ENCODE measurements at regions not wholly inside any gene's neighbourhood (a gene's known extent, or its start where the extent isn't known, plus 50 kb on each side); places are given as distances from the start of the nearest gene placed in this dataset.
"Not testable (repeated sequence)": the region's sequence is repeated elsewhere in the genome, so short reads cannot be mapped to it uniquely, and the experiment has no call there.

DNA sequence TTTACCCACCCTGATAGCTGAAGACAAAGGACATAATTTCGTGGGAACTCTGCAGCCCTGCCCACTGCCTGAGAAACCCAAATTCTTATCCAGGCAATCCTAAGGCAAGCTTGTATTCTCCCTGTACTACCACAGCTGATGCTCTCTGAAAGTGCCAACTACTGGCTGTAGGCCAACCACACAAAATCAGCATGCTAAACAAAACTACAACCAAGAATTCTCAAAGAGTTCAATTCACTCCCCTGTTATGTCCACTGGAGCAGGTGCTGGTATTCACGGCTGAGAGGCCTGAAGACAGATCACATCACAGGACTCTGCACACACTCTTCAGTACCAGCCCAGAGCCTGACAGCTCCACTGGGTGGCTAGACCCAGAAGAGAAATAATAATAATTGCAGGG, 375.9 kb upstream of the NDST4 start:
- no peak for DNase-seq (ENCODE audit: low read depth, low spot score)
- Histone ChIP-seq H3K9me3 (ENCODE audit: control insufficient read depth, insufficient read depth, low read length) (peaks cover 25% of the 10 kb centered on the region), H3K27me3 (ENCODE audit: control insufficient read depth, insufficient read depth, low read length) (no peaks in the 10 kb centered on the region), H3K27ac (ENCODE audit: low read depth, low read length) (no peak overlapping the region), H3K4me3 (ENCODE audit: low read depth, low read length) (no peak overlapping the region)
- TF ChIP-seq, protein P1, sequence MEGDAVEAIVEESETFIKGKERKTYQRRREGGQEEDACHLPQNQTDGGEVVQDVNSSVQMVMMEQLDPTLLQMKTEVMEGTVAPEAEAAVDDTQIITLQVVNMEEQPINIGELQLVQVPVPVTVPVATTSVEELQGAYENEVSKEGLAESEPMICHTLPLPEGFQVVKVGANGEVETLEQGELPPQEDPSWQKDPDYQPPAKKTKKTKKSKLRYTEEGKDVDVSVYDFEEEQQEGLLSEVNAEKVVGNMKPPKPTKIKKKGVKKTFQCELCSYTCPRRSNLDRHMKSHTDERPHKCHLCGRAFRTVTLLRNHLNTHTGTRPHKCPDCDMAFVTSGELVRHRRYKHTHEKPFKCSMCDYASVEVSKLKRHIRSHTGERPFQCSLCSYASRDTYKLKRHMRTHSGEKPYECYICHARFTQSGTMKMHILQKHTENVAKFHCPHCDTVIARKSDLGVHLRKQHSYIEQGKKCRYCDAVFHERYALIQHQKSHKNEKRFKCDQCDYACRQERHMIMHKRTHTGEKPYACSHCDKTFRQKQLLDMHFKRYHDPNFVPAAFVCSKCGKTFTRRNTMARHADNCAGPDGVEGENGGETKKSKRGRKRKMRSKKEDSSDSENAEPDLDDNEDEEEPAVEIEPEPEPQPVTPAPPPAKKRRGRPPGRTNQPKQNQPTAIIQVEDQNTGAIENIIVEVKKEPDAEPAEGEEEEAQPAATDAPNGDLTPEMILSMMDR (IDR thresholded peaks at IDR 0.05; ENCODE audit: low read depth, low read length) = no peak
- ChIA-PET POLR2A (no interaction called here), CTCF (no interaction called here)

DNA sequence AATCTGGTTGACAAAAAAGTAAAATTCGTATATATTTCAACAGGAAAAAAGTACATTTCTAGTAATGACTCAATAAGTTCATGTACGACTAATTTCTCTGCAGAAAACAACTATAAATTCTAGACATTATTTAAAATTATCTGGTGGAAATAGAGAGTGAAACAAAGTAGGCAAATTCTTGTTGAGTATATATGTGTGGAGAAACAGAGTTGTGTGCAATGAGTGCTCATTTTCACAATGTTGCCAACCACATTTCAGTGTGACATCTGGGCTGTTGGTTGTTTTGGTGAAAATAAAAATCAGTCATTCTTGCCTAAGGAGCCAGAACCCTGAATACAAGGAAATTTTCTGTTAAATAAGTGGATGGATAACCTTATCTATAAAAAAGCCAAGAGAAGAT, 372.0 kb upstream of the NDST4 start:
- peaks cover 23% of the 10 kb centered on the region; the same call in 1 of the 2 replicates for H3K9me3 ChIP-seq (ENCODE audit: control insufficient read depth, insufficient read depth, low read length)
- H3K27ac ChIP-seq (ENCODE audit: low read depth, low read length) = no peak overlapping the region
- ChIA-PET POLR2A (no interaction called here), CTCF (no interaction called here)
- H3K4me3 ChIP-seq (ENCODE audit: low read depth, low read length) = no peak overlapping the region
- TF ChIP-seq, protein P1 (IDR thresholded peaks at IDR 0.05; ENCODE audit: low read depth, low read length) = no peak
- no peaks in the 10 kb centered on the region for H3K27me3 ChIP-seq (ENCODE audit: control insufficient read depth, insufficient read depth, low read length)
- no peak for DNase-seq (ENCODE audit: low read depth, low spot score)

DNA sequence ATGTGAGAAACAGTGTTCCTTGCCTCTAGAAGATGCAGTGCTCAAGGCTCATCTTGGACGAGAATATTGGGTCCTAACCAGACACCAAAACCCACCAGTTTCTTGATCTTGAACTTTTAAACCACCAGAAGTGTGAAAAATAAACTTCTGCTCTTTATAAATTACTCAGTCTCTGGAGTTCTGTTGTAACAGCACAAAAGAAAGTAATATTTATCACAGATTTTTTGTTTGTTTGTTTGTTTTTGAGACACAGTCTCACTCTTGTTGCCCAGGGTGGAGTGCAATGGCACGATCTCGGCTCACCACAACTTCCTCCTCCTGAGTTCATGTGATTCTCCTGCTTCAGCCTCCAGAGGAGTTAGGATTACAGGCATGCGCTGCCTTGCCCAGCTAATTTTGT, 371.1 kb upstream of the NDST4 start:
- Histone ChIP-seq H3K27me3 (ENCODE audit: control insufficient read depth, insufficient read depth, low read length) (no peaks in the 10 kb centered on the region), H3K9me3 (ENCODE audit: control insufficient read depth, insufficient read depth, low read length) (peaks cover 22% of the 10 kb centered on the region; the same call in 1 of the 2 replicates), H3K4me3 (ENCODE audit: low read depth, low read length) (no peak overlapping the region), H3K27ac (ENCODE audit: low read depth, low read length) (no peak overlapping the region)
- CTCF ChIA-PET = no interaction called here
- POLR2A ChIA-PET = no interaction called here
- TF ChIP-seq, protein P1 (IDR thresholded peaks at IDR 0.05; ENCODE audit: low read depth, low read length) = no peak
- DNase-seq (ENCODE audit: low read depth, low spot score) = no peak

DNA sequence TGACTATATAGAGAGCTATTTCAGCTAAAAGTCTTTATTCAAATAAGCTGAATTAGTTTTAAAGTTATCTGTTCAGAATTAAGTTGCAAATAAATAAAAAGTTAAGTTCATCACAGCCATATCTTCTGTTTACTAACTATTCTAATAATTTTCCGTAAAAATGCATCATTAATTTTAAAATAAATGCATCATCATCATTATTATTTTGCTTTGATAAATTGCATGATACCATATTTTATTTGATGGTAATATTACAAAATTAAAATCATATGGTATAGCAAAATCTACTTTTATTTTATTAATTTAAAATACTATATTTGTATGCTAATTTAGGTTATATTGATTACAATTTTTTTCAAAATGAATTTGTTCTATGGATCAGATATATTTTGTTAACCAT, 357.3 kb upstream of the NDST4 start:
- ChIA-PET CTCF (no interaction called here), POLR2A (no interaction called here)
- TF ChIP-seq, protein P1 (IDR thresholded peaks at IDR 0.05; ENCODE audit: low read depth, low read length) = no peak
- DNase-seq (ENCODE audit: low read depth, low spot score) = no peak
- H3K9me3 ChIP-seq (ENCODE audit: control insufficient read depth, insufficient read depth, low read length) = peaks cover 7% of the 10 kb centered on the region
- H3K4me3 ChIP-seq (ENCODE audit: low read depth, low read length) = no peak overlapping the region
- no peak overlapping the region for H3K27ac ChIP-seq (ENCODE audit: low read depth, low read length)
- H3K27me3 ChIP-seq (ENCODE audit: control insufficient read depth, insufficient read depth, low read length) = no peaks in the 10 kb centered on the region

DNA sequence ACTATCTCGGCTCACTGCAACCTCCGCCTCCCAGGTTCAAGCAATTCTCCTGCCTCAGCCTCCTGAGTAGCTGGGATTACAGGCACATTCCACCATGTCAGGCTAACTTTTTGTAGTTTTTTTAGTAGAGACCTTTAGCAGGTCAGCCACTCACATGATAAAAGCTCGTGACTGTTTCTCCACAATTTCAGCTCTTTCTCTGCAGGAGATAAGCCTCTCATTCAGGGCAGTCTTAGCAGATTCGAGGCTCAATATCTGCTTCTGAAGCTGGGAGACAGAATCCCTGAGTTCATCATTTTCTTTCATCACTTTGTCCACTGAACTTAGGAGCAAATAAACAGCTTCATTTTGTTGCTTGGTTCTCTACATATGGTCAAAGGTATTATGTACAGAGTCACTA, 345.9 kb upstream of the NDST4 start:
- H3K9me3 ChIP-seq (ENCODE audit: control insufficient read depth, insufficient read depth, low read length); H3K27ac ChIP-seq (ENCODE audit: low read depth, low read length); POLR2A ChIA-PET; DNase-seq (ENCODE audit: low read depth, low spot score); H3K4me3 ChIP-seq (ENCODE audit: low read depth, low read length); CTCF ChIA-PET; H3K27me3 ChIP-seq (ENCODE audit: control insufficient read depth, insufficient read depth, low read length): not testable (repeated sequence)

DNA sequence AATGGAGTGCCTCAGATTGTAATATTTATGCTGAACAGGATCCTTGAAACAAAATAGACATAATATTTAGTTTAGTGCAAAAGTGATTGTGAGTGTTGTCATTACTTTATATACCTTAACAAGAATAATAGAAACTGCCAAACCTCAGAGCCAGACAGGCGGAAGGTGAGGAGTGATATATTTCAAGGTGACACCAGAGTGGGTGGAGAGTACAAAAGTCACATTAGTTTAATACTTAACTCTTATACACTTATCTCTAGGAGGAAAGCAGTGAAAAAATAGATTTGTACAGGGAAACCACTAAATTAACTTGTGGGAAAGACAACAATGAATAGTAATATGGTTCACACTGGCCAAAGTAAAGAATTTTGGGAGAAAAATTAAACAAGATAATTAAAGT, 342.8 kb upstream of the NDST4 start:
- Histone ChIP-seq H3K27me3 (ENCODE audit: control insufficient read depth, insufficient read depth, low read length) (no peaks in the 10 kb centered on the region), H3K4me3 (ENCODE audit: low read depth, low read length) (no peak overlapping the region), H3K9me3 (ENCODE audit: control insufficient read depth, insufficient read depth, low read length) (peaks cover 9% of the 10 kb centered on the region), H3K27ac (ENCODE audit: low read depth, low read length) (no peak overlapping the region)
- DNase-seq (ENCODE audit: low read depth, low spot score) = no peak
- CTCF ChIA-PET = no interaction called here
- TF ChIP-seq, protein P1 (IDR thresholded peaks at IDR 0.05; ENCODE audit: low read depth, low read length) = no peak
- POLR2A ChIA-PET = no interaction called here

Data from AG04450 (cell line).